SK-N-SH treated with all-trans-retinoic acid at 6 μM for 48 hours (cell line): ENCODE measurements at regions not wholly inside any gene's neighbourhood (a gene's known extent, or its start where the extent isn't known, plus 50 kb on each side); places are given as distances from the start of the nearest gene placed in this dataset.

ENCODE experiments used
- ATAC-seq: fragments of 200-7000 bp; cut with Tn5 transposase; 3 replicates; pipeline ENCODE4 v1.9.1; 2020; ENCODE audit warnings: mild to moderate bottlenecking, moderate library complexity
- ARNTL ChIP-seq: fragments of 450-650 bp; formaldehyde crosslinking; IDR thresholded peaks from 2 replicates; pipeline ENCODE4 v1.5.0; 2020; ENCODE audit warnings: low read depth, mild to moderate bottlenecking, moderate library complexity, borderline replicate concordance
- BACH2 ChIP-seq: fragments of 250-450 bp; sonication (Bioruptor Pico); IDR thresholded peaks from 2 replicates; pipeline ENCODE4 v1.9.0; 2021; ENCODE audit warnings: mild to moderate bottlenecking, borderline replicate concordance
- CSDC2 ChIP-seq: fragments of 250-450 bp; sonication (Bioruptor Pico); IDR thresholded peaks from 2 replicates; pipeline ENCODE4 v1.5.0; 2020; ENCODE audit warnings: mild to moderate bottlenecking, moderate library complexity
- ESRRG ChIP-seq: fragments of 250-450 bp; sonication (Bioruptor Pico); IDR thresholded peaks from 2 replicates; pipeline ENCODE4 v1.6.1; 2021; ENCODE audit warnings: mild to moderate bottlenecking
- GLIS3 ChIP-seq: fragments of 250-450 bp; sonication (Bioruptor Pico); IDR thresholded peaks from 2 replicates; pipeline ENCODE4 v1.5.0; 2020; ENCODE audit warnings: mild to moderate bottlenecking, moderate library complexity
- ISL1 ChIP-seq: fragments of 250-450 bp; sonication (Bioruptor Pico); IDR thresholded peaks from 2 replicates; pipeline ENCODE4 v2.1.2; 2022; ENCODE audit warnings: mild to moderate bottlenecking, moderate library complexity
- OSR1 ChIP-seq: fragments of 250-450 bp; sonication (Bioruptor Pico); IDR thresholded peaks from 2 replicates; pipeline ENCODE4 v1.8.0; 2022; ENCODE audit warnings: moderate library complexity, mild to moderate bottlenecking, inconsistent platforms
- PPARA ChIP-seq: fragments of 250-450 bp; sonication (Bioruptor Pico); IDR thresholded peaks from 2 replicates; pipeline ENCODE4 v1.5.0; 2020; ENCODE audit warnings: mild to moderate bottlenecking, borderline replicate concordance
- RARB ChIP-seq: fragments of 250-450 bp; sonication (Bioruptor Pico); IDR thresholded peaks from 2 replicates; pipeline ENCODE4 v1.8.0; 2021; ENCODE audit warnings: mild to moderate bottlenecking, moderate library complexity
- ZFP30 ChIP-seq: fragments of 450-650 bp; formaldehyde crosslinking; IDR thresholded peaks from 2 replicates; pipeline ENCODE4 v1.5.0; 2022; ENCODE audit warnings: mild to moderate bottlenecking, moderate library complexity
- ZNF70 ChIP-seq: fragments of 450-650 bp; formaldehyde crosslinking; IDR thresholded peaks from 2 replicates; pipeline ENCODE4 v1.5.0; 2020; ENCODE audit warnings: mild to moderate bottlenecking, moderate library complexity
- ZNF8 ChIP-seq: fragments of 450-650 bp; formaldehyde crosslinking; IDR thresholded peaks from 2 replicates; pipeline ENCODE4 v1.5.0; 2020; ENCODE audit warnings: mild to moderate bottlenecking, moderate library complexity
- TF ChIP-seq, protein P1 (sequence below): fragments of 250-450 bp; sonication (Bioruptor Pico); IDR thresholded peaks from 2 replicates; pipeline ENCODE4 v1.8.0; 2021; ENCODE audit warnings: low read depth, mild to moderate bottlenecking, moderate library complexity, borderline replicate concordance
- TF ChIP-seq, protein P2 (sequence below): fragments of 250-450 bp; sonication (Bioruptor Pico); IDR thresholded peaks from 2 replicates; pipeline ENCODE4 v1.5.0; 2020; ENCODE audit warnings: mild to moderate bottlenecking, moderate library complexity
- TF ChIP-seq, protein P3 (sequence below): fragments of 250-450 bp; sonication (Bioruptor Pico); IDR thresholded peaks from 2 replicates; pipeline ENCODE4 v1.5.1; 2021; ENCODE audit warnings: mild to moderate bottlenecking, moderate library complexity
- TF ChIP-seq, protein P4 (sequence below): fragments of 250-450 bp; sonication (Bioruptor Pico); IDR thresholded peaks from 2 replicates; pipeline ENCODE4 v1.8.0; 2020; ENCODE audit warnings: mild to moderate bottlenecking, moderate library complexity, borderline replicate concordance

DNA sequence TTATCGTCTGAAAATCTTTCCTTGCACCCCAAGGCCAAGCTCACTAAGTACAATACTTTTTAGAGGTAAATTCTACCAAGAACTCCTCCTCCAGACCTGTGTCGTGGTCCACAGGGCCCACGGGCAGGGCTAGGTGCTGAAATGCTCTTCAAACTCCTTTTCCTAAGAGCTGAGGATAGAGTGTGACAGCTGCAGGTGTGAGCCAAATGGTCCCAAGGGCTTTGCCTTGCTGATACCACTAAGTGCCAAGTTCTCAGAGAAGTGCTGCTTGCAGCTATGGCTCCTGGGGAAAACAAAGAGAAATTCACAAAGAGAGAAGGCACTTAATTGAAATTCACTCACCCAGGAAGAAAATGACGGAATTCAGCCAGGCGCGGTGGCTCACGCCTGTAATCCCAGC lies 868.9 kb upstream of the AUTS2 start:
- no peak for TF ChIP-seq RARB (CRISPR knock-in tag)
- TF ChIP-seq ISL1: no peak
- no peak for TF ChIP-seq GLIS3 (CRISPR knock-in tag)
- TF ChIP-seq CSDC2 (CRISPR knock-in tag): no peak
- TF ChIP-seq, protein P1, sequence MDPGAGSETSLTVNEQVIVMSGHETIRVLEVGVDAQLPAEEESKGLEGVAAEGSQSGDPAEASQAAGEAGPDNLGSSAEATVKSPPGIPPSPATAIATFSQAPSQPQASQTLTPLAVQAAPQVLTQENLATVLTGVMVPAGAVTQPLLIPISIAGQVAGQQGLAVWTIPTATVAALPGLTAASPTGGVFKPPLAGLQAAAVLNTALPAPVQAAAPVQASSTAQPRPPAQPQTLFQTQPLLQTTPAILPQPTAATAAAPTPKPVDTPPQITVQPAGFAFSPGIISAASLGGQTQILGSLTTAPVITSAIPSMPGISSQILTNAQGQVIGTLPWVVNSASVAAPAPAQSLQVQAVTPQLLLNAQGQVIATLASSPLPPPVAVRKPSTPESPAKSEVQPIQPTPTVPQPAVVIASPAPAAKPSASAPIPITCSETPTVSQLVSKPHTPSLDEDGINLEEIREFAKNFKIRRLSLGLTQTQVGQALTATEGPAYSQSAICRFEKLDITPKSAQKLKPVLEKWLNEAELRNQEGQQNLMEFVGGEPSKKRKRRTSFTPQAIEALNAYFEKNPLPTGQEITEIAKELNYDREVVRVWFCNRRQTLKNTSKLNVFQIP (CRISPR knock-in tag): no peak
- no peak for TF ChIP-seq OSR1
- no peak for TF ChIP-seq PPARA (CRISPR knock-in tag)
- no peak for TF ChIP-seq ZNF70
- TF ChIP-seq, protein P2, sequence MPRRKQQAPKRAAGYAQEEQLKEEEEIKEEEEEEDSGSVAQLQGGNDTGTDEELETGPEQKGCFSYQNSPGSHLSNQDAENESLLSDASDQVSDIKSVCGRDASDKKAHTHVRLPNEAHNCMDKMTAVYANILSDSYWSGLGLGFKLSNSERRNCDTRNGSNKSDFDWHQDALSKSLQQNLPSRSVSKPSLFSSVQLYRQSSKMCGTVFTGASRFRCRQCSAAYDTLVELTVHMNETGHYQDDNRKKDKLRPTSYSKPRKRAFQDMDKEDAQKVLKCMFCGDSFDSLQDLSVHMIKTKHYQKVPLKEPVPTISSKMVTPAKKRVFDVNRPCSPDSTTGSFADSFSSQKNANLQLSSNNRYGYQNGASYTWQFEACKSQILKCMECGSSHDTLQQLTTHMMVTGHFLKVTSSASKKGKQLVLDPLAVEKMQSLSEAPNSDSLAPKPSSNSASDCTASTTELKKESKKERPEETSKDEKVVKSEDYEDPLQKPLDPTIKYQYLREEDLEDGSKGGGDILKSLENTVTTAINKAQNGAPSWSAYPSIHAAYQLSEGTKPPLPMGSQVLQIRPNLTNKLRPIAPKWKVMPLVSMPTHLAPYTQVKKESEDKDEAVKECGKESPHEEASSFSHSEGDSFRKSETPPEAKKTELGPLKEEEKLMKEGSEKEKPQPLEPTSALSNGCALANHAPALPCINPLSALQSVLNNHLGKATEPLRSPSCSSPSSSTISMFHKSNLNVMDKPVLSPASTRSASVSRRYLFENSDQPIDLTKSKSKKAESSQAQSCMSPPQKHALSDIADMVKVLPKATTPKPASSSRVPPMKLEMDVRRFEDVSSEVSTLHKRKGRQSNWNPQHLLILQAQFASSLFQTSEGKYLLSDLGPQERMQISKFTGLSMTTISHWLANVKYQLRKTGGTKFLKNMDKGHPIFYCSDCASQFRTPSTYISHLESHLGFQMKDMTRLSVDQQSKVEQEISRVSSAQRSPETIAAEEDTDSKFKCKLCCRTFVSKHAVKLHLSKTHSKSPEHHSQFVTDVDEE (CRISPR knock-in tag): no peak
- TF ChIP-seq, protein P3, sequence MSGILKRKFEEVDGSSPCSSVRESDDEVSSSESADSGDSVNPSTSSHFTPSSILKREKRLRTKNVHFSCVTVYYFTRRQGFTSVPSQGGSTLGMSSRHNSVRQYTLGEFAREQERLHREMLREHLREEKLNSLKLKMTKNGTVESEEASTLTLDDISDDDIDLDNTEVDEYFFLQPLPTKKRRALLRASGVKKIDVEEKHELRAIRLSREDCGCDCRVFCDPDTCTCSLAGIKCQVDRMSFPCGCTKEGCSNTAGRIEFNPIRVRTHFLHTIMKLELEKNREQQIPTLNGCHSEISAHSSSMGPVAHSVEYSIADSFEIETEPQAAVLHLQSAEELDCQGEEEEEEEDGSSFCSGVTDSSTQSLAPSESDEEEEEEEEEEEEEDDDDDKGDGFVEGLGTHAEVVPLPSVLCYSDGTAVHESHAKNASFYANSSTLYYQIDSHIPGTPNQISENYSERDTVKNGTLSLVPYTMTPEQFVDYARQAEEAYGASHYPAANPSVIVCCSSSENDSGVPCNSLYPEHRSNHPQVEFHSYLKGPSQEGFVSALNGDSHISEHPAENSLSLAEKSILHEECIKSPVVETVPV (CRISPR knock-in tag): no peak
- TF ChIP-seq BACH2 (CRISPR knock-in tag): no peak
- TF ChIP-seq, protein P4, sequence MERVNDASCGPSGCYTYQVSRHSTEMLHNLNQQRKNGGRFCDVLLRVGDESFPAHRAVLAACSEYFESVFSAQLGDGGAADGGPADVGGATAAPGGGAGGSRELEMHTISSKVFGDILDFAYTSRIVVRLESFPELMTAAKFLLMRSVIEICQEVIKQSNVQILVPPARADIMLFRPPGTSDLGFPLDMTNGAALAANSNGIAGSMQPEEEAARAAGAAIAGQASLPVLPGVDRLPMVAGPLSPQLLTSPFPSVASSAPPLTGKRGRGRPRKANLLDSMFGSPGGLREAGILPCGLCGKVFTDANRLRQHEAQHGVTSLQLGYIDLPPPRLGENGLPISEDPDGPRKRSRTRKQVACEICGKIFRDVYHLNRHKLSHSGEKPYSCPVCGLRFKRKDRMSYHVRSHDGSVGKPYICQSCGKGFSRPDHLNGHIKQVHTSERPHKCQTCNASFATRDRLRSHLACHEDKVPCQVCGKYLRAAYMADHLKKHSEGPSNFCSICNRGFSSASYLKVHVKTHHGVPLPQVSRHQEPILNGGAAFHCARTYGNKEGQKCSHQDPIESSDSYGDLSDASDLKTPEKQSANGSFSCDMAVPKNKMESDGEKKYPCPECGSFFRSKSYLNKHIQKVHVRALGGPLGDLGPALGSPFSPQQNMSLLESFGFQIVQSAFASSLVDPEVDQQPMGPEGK: no peak
- no peak for TF ChIP-seq ZFP30 (CRISPR knock-in tag)
- ATAC-seq: no peak

DNA sequence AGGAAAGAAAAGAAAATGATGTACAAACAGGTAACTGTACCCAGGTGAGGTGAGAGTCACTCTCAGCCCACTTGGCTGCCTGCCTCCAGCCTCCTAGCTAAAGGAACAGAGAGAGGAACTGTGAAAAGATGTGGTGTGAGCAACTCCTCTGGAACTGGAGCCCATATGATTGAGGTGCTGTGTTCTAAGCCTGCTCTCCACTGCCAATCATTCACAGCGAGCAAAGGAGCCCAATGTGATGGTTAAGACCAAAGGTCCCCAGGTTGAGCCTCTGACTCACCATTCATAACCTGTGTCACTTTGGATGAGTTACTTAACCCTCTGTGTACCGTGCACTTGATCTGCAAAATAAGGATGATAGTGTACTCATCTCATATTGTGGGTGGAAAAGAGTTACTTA lies 868.1 kb upstream of the AUTS2 start:
- ATAC-seq: no peak

DNA sequence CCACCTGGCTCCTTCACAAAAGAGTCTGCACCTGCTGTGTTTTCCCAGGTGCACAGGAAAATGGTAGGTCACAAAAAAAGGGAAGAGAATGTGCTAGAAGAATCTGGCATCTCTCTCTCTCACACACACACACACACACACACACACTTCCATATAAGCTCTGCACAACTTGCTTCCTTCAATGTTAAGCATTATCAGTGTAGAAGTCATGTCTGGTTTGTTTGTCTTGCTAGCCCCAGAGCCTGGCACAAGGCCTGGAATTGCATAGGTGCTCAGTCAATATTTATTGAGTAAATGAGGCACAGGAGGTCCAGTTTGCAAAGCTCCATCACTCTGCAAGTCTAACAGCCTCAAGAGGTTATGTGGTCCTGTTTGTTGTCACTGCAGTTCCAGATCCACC lies 867.3 kb upstream of the AUTS2 start:
- ATAC-seq: no peak
- TF ChIP-seq ISL1 (no peak), OSR1 (no peak), ESRRG (CRISPR knock-in tag) (no peak)
- TF ChIP-seq, all 23 proteins: peak for 0

More for the DNA sequence above, 868.1 kb upstream of the AUTS2 start:
- TF ChIP-seq, protein P1 (CRISPR knock-in tag): no peak
- TF ChIP-seq GLIS3 (CRISPR knock-in tag) (no peak), ARNTL (CRISPR knock-in tag) (no peak), ZNF8 (CRISPR knock-in tag) (no peak), PPARA (CRISPR knock-in tag) (no peak), RARB (CRISPR knock-in tag) (no peak), CSDC2 (CRISPR knock-in tag) (no peak)
- TF ChIP-seq, protein P4: no peak
